KMS-11 (cell line): ENCODE measurements at regions not wholly inside any gene's neighbourhood (a gene's known extent, or its start where the extent isn't known, plus 50 kb on each side); places are given as distances from the start of the nearest gene placed in this dataset.

Experiments used
- H2AFZ ChIP-seq: fragments of 200-600 bp; sonication (generic); 2 replicates; pipeline ENCODE4 v1.6.1; 2016; ENCODE audit warnings: antibody characterized with exemption, mixed run types, low read depth
- H3K27ac ChIP-seq: fragments of 200-600 bp; sonication (generic); 2 replicates; pipeline ENCODE4 v1.6.1; 2016; ENCODE audit warnings: mild to moderate bottlenecking, mixed run types
- H3K27me3 ChIP-seq: fragments of 200-600 bp; sonication (generic); 2 replicates; pipeline ENCODE4 v1.6.1; 2017; ENCODE audit warnings: mild to moderate bottlenecking, low read depth, mixed run types, moderate library complexity; ENCODE audit not compliant: insufficient read depth
- H3K36me3 ChIP-seq: fragments of 200-600 bp; sonication (generic); 2 replicates; pipeline ENCODE4 v1.6.1; 2017; ENCODE audit warnings: mild to moderate bottlenecking, mixed run types; ENCODE audit not compliant: insufficient read depth
- H3K4me1 ChIP-seq: fragments of 200-600 bp; sonication (generic); 2 replicates; pipeline ENCODE4 v1.6.1; 2016; ENCODE audit warnings: mild to moderate bottlenecking, low read depth, mixed run types; ENCODE audit not compliant: poor library complexity, severe bottlenecking
- H3K4me2 ChIP-seq: fragments of 200-600 bp; sonication (generic); 2 replicates; pipeline ENCODE4 v1.7.0; 2016; ENCODE audit warnings: mild to moderate bottlenecking, mixed run types
- H3K4me3 ChIP-seq: fragments of 200-600 bp; sonication (generic); IDR thresholded peaks from 2 replicates; pipeline ENCODE4 v1.6.1; 2017; ENCODE audit warnings: low read depth, low read length, mixed read lengths; ENCODE audit not compliant: insufficient read depth
- H3K79me2 ChIP-seq: fragments of 200-600 bp; sonication (generic); 2 replicates; pipeline ENCODE4 v1.6.1; 2016; ENCODE audit warnings: low read depth, mixed run types; ENCODE audit not compliant: insufficient read depth
- H3K9ac ChIP-seq: fragments of 200-600 bp; sonication (generic); 2 replicates; pipeline ENCODE4 v1.6.1; 2016; ENCODE audit warnings: mild to moderate bottlenecking, mixed run types
- H4K20me1 ChIP-seq: fragments of 200-600 bp; sonication (generic); 2 replicates; pipeline ENCODE4 v1.6.1; 2016; ENCODE audit warnings: mild to moderate bottlenecking, mixed run types; ENCODE audit not compliant: insufficient read depth
- TF ChIP-seq, protein P1 (sequence below): fragments of 200-600 bp; sonication (generic); conservative IDR thresholded peaks from 2 replicates; pipeline ENCODE4 v1.6.1; 2017; ENCODE audit warnings: low read depth, mild to moderate bottlenecking, antibody characterized with exemption, low read length, moderate library complexity, mixed read lengths

DNA sequence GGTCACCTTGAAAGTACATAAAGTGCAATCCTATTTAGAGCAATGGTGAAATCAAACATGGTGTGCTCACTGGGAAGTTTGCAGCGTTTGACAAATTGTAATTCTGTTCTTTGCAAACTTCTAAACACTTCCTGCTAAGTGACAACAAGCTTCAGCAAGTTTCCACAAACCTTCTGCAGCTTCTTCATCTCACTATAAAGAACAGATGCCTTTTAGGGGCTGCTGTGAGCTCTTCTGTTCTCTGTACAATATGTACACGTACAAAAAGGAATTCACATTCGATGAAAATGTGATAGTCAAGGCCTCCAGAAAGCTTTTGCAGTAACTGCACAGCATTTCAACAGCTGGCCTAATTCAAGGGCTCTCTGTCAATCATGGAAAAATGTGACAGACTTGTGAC is 543.1 kb downstream of the CETN3 start:
- Histone ChIP-seq H3K36me3 (no peaks in the 10 kb centered on the region), H2AFZ (no peak overlapping the region), H3K9ac (no peak overlapping the region), H3K4me1 (no peaks in the 10 kb centered on the region), H3K4me3 (no peak overlapping the region), H3K27ac (no peak overlapping the region), H4K20me1 (no peaks in the 10 kb centered on the region), H3K79me2 (no peaks in the 10 kb centered on the region), H3K4me2 (no peak overlapping the region), H3K27me3 (no peaks in the 10 kb centered on the region)
- TF ChIP-seq, protein P1, sequence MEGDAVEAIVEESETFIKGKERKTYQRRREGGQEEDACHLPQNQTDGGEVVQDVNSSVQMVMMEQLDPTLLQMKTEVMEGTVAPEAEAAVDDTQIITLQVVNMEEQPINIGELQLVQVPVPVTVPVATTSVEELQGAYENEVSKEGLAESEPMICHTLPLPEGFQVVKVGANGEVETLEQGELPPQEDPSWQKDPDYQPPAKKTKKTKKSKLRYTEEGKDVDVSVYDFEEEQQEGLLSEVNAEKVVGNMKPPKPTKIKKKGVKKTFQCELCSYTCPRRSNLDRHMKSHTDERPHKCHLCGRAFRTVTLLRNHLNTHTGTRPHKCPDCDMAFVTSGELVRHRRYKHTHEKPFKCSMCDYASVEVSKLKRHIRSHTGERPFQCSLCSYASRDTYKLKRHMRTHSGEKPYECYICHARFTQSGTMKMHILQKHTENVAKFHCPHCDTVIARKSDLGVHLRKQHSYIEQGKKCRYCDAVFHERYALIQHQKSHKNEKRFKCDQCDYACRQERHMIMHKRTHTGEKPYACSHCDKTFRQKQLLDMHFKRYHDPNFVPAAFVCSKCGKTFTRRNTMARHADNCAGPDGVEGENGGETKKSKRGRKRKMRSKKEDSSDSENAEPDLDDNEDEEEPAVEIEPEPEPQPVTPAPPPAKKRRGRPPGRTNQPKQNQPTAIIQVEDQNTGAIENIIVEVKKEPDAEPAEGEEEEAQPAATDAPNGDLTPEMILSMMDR = no peak

DNA sequence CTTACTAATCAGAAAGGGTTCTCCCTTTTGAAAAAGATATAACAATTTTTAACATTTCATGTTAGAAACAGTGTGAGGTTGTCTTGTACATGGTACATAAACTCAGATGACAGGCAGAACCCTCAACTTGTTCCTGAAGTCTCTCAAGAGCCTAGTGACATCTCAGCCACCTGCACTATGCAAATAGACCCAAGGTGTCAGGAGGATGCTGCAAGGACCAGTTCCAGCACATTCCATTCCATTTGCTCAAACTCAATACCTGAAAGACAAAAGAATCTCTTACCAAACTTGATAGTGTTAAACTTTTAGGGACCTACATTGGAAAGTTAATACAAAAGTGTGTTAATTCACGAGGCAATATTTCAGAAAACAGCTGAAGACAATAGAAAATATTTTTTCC is 544.6 kb downstream of the CETN3 start:
- H3K4me2 ChIP-seq = no peak overlapping the region
- no peak overlapping the region for H3K27ac ChIP-seq
- TF ChIP-seq, protein P1 = no peak
- no peaks in the 10 kb centered on the region for H3K27me3 ChIP-seq
- no peaks in the 10 kb centered on the region for H3K4me1 ChIP-seq
- no peaks in the 10 kb centered on the region for H4K20me1 ChIP-seq
- H3K4me3 ChIP-seq = no peak overlapping the region
- no peaks in the 10 kb centered on the region for H3K36me3 ChIP-seq
- H3K9ac ChIP-seq = no peak overlapping the region
- H3K79me2 ChIP-seq = no peaks in the 10 kb centered on the region
- no peak overlapping the region for H2AFZ ChIP-seq

DNA sequence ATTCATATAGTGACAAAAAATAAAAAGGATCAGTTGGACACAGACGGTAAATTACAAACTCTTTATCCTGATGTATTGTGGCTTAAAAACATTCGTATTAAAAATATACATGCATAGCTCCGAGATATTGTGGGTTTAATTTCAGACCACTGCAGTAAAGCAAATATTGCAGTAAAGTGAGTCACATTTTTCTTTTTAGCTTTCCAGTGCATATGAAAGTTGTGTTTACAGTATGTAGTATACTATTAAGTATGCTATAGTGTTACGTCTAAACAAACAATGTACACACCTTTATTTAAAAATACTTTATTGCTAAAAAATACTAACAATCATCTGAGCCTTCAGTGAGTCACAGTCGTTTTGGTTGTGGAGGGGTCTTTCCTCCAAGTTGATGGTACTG is 551.8 kb downstream of the CETN3 start:
- no peaks in the 10 kb centered on the region for H3K79me2 ChIP-seq
- no peak overlapping the region for H3K4me2 ChIP-seq
- H3K4me1 ChIP-seq = no peaks in the 10 kb centered on the region
- H4K20me1 ChIP-seq = no peaks in the 10 kb centered on the region
- no peak overlapping the region for H3K27ac ChIP-seq
- no peak overlapping the region for H2AFZ ChIP-seq
- no peaks in the 10 kb centered on the region; the same call in 1 of the 2 replicates for H3K36me3 ChIP-seq
- TF ChIP-seq, protein P1 = no peak
- H3K4me3 ChIP-seq = no peak overlapping the region
- no peaks in the 10 kb centered on the region for H3K27me3 ChIP-seq
- no peak overlapping the region for H3K9ac ChIP-seq

DNA sequence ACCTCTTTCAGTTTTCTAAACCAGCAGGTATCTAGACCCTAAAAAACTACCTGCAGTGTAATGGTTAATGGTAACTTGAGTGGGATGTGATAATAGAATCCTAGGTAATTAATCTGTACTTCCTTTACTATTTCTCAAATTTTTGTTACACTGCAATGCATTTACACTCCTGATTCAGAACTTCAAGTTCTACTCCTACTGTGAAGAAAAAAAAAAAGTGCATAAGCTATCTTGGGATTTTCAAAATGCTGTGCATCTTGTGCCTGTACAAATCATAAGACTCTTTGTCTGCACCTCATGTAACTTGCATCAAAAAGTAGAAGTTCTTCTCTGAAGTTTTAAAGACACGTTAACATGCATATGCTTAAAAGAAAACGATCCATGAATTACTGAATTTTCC is 554.1 kb downstream of the CETN3 start:
- H3K9ac ChIP-seq = no peak overlapping the region
- TF ChIP-seq, protein P1 = no peak
- no peaks in the 10 kb centered on the region for H4K20me1 ChIP-seq
- H2AFZ ChIP-seq = no peak overlapping the region
- H3K27me3 ChIP-seq = no peaks in the 10 kb centered on the region
- H3K4me1 ChIP-seq = peaks cover 3% of the 10 kb centered on the region
- H3K4me3 ChIP-seq = no peak overlapping the region
- H3K79me2 ChIP-seq = no peaks in the 10 kb centered on the region
- no peaks in the 10 kb centered on the region; the same call in 1 of the 2 replicates for H3K36me3 ChIP-seq
- H3K4me2 ChIP-seq = no peak overlapping the region
- no peak overlapping the region for H3K27ac ChIP-seq
